Vagina (tissue), 2 donors: ENCODE measurements at regions not wholly inside any gene's neighbourhood (a gene's known extent, or its start where the extent isn't known, plus 50 kb on each side); places are given as distances from the start of the nearest gene placed in this dataset.

Experiments
- DNase-seq, 2 donors: peaks; one replicate each; pipeline ENCODE4 v3.0.0-alpha.2; 2017; ENCODE audit errors: extremely low spot score in 2 of 2
- H3K27ac ChIP-seq: fragments of 200-600 bp; sonication (generic); one replicate; pipeline ENCODE4 v1.5.1; 2019
- H3K27me3 ChIP-seq: fragments of 200-600 bp; sonication (generic); one replicate; pipeline ENCODE4 v1.5.1; 2019
- H3K36me3 ChIP-seq, 2 donors: fragments of 200-600 bp; sonication (generic); one replicate each; pipeline ENCODE4 v1.5.1; 2017 to 2019
- H3K4me1 ChIP-seq: fragments of 200-600 bp; sonication (generic); one replicate; pipeline ENCODE4 v1.5.1; 2019
- H3K4me3 ChIP-seq, 2 donors: fragments of 200-600 bp; sonication (generic); 1 replicate in 1 of 2; 2 replicates in 1 of 2; pipeline ENCODE4 v1.5.1; 2016 to 2019
- H3K9me3 ChIP-seq: fragments of 200-600 bp; sonication (generic); one replicate; pipeline ENCODE4 v1.5.1; 2019
- CTCF ChIP-seq, 3 experiments: fragments of 450-650 bp in 2 of 3; fragments of 200-600 bp in 1 of 3; sonication (generic) in 1 of 3; IDR thresholded peaks; one replicate each; pipeline ENCODE4 v1.5.1; 2017 to 2019; ENCODE audit warnings: antibody characterized with exemption in 3 of 3, mild to moderate bottlenecking in 2 of 3, moderate library complexity in 2 of 3
- POLR2A ChIP-seq, 2 donors: fragments of 450-650 bp; IDR thresholded peaks; one replicate each; pipeline ENCODE4 v1.6.1; 2017; ENCODE audit warnings: antibody characterized with exemption in 2 of 2, mild to moderate bottlenecking in 2 of 2, moderate library complexity in 2 of 2
- POLR2AphosphoS5 ChIP-seq, 2 donors: sonication (generic); formaldehyde crosslinking; IDR thresholded peaks; one replicate each; pipeline ENCODE4 v1.9.0; 2017; ENCODE audit warnings: antibody characterized with exemption in 2 of 2, mild to moderate bottlenecking in 2 of 2, low read depth in 1 of 2; ENCODE audit not compliant: insufficient read depth in 1 of 2
- intact Hi-C: fragments of 100-400 bp; cut with DNase I; formaldehyde crosslinking; loops from one replicate; pipeline ENCODE4 v1.15.1; 2023

- TF ChIP-seq POLR2A (IDR thresholded peaks at IDR 0.05) = no peak
- TF ChIP-seq CTCF (IDR thresholded peaks at IDR 0.05) = no peak
- TF ChIP-seq POLR2AphosphoS5 (IDR thresholded peaks at IDR 0.05; ENCODE audit: insufficient read depth in 1 of 2, low read depth in 1 of 2) = no peak
- Histone ChIP-seq H3K4me3 (no peak overlapping the region), H3K9me3 (no peaks in the 10 kb centered on the region), H3K27me3 (no peaks in the 10 kb centered on the region), H3K36me3 (no peaks in the 10 kb centered on the region), H3K4me1 (peaks cover 15% of the 10 kb centered on the region), H3K27ac (no peak overlapping the region)
- DNase-seq = no peak
- intact Hi-C loops = no loop called here
Measured at GRCh38 chr5:68431186-68431585, 215.6 kb downstream of the PIK3R1 start.

- DNase-seq = no peak
- intact Hi-C loops = no loop called here
- TF ChIP-seq CTCF (IDR thresholded peaks at IDR 0.05) (no peak), POLR2AphosphoS5 (IDR thresholded peaks at IDR 0.05; ENCODE audit: insufficient read depth in 1 of 2, low read depth in 1 of 2) (no peak), POLR2A (IDR thresholded peaks at IDR 0.05) (no peak)
- Histone ChIP-seq H3K27ac (no peak overlapping the region), H3K27me3 (no peaks in the 10 kb centered on the region), H3K4me1 (peaks cover 15% of the 10 kb centered on the region), H3K36me3 (no peaks in the 10 kb centered on the region), H3K9me3 (no peaks in the 10 kb centered on the region), H3K4me3 (no peak overlapping the region)
Measured at GRCh38 chr5:68431601-68432337, 216.2 kb downstream of the PIK3R1 start.

- intact Hi-C loops = no loop called here
- DNase-seq = no peak
- Histone ChIP-seq H3K4me3 (no peak overlapping the region), H3K4me1 (peaks cover 15% of the 10 kb centered on the region), H3K27me3 (no peaks in the 10 kb centered on the region), H3K27ac (no peak overlapping the region), H3K36me3 (no peaks in the 10 kb centered on the region), H3K9me3 (no peaks in the 10 kb centered on the region)
- no peak for TF ChIP-seq CTCF (IDR thresholded peaks at IDR 0.05)
- TF ChIP-seq POLR2A (IDR thresholded peaks at IDR 0.05) = no peak
- no peak for TF ChIP-seq POLR2AphosphoS5 (IDR thresholded peaks at IDR 0.05; ENCODE audit: insufficient read depth in 1 of 2, low read depth in 1 of 2)
Measured at GRCh38 chr5:68432682-68433081, 217.1 kb downstream of the PIK3R1 start.

- H3K4me1 ChIP-seq = peaks cover 15% of the 10 kb centered on the region
- H3K36me3 ChIP-seq = no peaks in the 10 kb centered on the region
- no peak for DNase-seq
- intact Hi-C loops = no loop called here
- no peak overlapping the region for H3K4me3 ChIP-seq
- H3K9me3 ChIP-seq = no peaks in the 10 kb centered on the region
- no peaks in the 10 kb centered on the region for H3K27me3 ChIP-seq
- no peak overlapping the region for H3K27ac ChIP-seq
- TF ChIP-seq POLR2A (IDR thresholded peaks at IDR 0.05) = no peak
- no peak for TF ChIP-seq POLR2AphosphoS5 (IDR thresholded peaks at IDR 0.05; ENCODE audit: insufficient read depth in 1 of 2, low read depth in 1 of 2)
- TF ChIP-seq CTCF (IDR thresholded peaks at IDR 0.05) = no peak
Measured at GRCh38 chr5:68433526-68433922, 218.0 kb downstream of the PIK3R1 start.
